ENCODE measurements at regions not wholly inside any gene's neighbourhood (a gene's known extent, or its start where the extent isn't known, plus 50 kb on each side); places are given as distances from the start of the nearest gene placed in this dataset.

GRCh38 chr7:110592557-110592956 lies 498.4 kb upstream of the LRRN3 start:
- TF ChIP-seq TRIM28 (IDR thresholded peaks at IDR 0.05; ENCODE audit: borderline replicate concordance, low read length) (no peak), ZNF394 (tag by site-specific recombination; IDR thresholded peaks at IDR 0.05; ENCODE audit: borderline replicate concordance) (no peak)
- H3K36me3 ChIP-seq (ENCODE audit: control insufficient read depth in 2 of 2, insufficient read depth in 1 of 2, low read length in 2 of 2) = no peaks in the 10 kb centered on the region
- H3K4me1 ChIP-seq (ENCODE audit: control insufficient read depth, insufficient read depth, low read length) = no peaks in the 10 kb centered on the region
- no peaks in the 10 kb centered on the region for H3K9me3 ChIP-seq (ENCODE audit: control insufficient read depth, insufficient read depth, low read depth, low read length)
- ChIA-PET CTCF (interaction anchor here (0.5 kb wide), 1 partner anchor 901 kb away, joined by 3 read pairs; no protein-coding TSS in a partner anchor), POLR2A (no interaction called here)
- no peak overlapping the region for H3K27ac ChIP-seq (ENCODE audit: extremely low read depth, low read depth, low read length)
- H3K4me3 ChIP-seq (ENCODE audit: low read depth, low read length) = no peak overlapping the region

- CTCF ChIA-PET = interaction anchor here (0.6 kb wide), 1 partner anchor 1265 kb away, joined by 3 read pairs; no protein-coding TSS in a partner anchor
- Histone ChIP-seq H3K36me3 (ENCODE audit: control insufficient read depth in 2 of 2, insufficient read depth in 1 of 2, low read length in 2 of 2) (no peaks in the 10 kb centered on the region), H3K27ac (ENCODE audit: extremely low read depth, low read depth, low read length) (no peak overlapping the region), H3K4me1 (ENCODE audit: control insufficient read depth, insufficient read depth, low read length) (no peaks in the 10 kb centered on the region), H3K4me3 (ENCODE audit: low read depth, low read length) (no peak overlapping the region), H3K9me3 (ENCODE audit: control insufficient read depth, insufficient read depth, low read depth, low read length) (no peaks in the 10 kb centered on the region)
- POLR2A ChIA-PET = no interaction called here
- no peak for TF ChIP-seq ZNF518A (tag by site-specific recombination; conservative IDR thresholded peaks at IDR 0.05; ENCODE audit: low read depth)
- no peak for TF ChIP-seq ZBTB11 (tag by site-specific recombination; conservative IDR thresholded peaks at IDR 0.05; ENCODE audit: low read depth)
- TF ChIP-seq ZNF221 (tag by site-specific recombination; IDR thresholded peaks at IDR 0.05; ENCODE audit: borderline replicate concordance) = no peak
- TF ChIP-seq ZNF639 (tag by site-specific recombination; IDR thresholded peaks at IDR 0.05) = no peak
- TF ChIP-seq, protein P1, sequence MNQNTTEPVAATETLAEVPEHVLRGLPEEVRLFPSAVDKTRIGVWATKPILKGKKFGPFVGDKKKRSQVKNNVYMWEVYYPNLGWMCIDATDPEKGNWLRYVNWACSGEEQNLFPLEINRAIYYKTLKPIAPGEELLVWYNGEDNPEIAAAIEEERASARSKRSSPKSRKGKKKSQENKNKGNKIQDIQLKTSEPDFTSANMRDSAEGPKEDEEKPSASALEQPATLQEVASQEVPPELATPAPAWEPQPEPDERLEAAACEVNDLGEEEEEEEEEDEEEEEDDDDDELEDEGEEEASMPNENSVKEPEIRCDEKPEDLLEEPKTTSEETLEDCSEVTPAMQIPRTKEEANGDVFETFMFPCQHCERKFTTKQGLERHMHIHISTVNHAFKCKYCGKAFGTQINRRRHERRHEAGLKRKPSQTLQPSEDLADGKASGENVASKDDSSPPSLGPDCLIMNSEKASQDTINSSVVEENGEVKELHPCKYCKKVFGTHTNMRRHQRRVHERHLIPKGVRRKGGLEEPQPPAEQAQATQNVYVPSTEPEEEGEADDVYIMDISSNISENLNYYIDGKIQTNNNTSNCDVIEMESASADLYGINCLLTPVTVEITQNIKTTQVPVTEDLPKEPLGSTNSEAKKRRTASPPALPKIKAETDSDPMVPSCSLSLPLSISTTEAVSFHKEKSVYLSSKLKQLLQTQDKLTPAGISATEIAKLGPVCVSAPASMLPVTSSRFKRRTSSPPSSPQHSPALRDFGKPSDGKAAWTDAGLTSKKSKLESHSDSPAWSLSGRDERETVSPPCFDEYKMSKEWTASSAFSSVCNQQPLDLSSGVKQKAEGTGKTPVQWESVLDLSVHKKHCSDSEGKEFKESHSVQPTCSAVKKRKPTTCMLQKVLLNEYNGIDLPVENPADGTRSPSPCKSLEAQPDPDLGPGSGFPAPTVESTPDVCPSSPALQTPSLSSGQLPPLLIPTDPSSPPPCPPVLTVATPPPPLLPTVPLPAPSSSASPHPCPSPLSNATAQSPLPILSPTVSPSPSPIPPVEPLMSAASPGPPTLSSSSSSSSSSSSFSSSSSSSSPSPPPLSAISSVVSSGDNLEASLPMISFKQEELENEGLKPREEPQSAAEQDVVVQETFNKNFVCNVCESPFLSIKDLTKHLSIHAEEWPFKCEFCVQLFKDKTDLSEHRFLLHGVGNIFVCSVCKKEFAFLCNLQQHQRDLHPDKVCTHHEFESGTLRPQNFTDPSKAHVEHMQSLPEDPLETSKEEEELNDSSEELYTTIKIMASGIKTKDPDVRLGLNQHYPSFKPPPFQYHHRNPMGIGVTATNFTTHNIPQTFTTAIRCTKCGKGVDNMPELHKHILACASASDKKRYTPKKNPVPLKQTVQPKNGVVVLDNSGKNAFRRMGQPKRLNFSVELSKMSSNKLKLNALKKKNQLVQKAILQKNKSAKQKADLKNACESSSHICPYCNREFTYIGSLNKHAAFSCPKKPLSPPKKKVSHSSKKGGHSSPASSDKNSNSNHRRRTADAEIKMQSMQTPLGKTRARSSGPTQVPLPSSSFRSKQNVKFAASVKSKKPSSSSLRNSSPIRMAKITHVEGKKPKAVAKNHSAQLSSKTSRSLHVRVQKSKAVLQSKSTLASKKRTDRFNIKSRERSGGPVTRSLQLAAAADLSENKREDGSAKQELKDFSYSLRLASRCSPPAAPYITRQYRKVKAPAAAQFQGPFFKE (tag by site-specific recombination; IDR thresholded peaks at IDR 0.05; ENCODE audit: borderline replicate concordance) = no peak
- TF ChIP-seq HOXA7 (CRISPR knock-in tag; IDR thresholded peaks at IDR 0.05; ENCODE audit: borderline replicate concordance) = no peak
- TF ChIP-seq ZIC2 (tag by site-specific recombination; IDR thresholded peaks at IDR 0.05) = no peak
- no peak for TF ChIP-seq SALL2 (tag by site-specific recombination; IDR thresholded peaks at IDR 0.05; ENCODE audit: borderline replicate concordance)
- TF ChIP-seq ZBTB20 (tag by site-specific recombination; IDR thresholded peaks at IDR 0.05) = no peak
- TF ChIP-seq ZFP41 (tag by site-specific recombination; IDR thresholded peaks at IDR 0.05; ENCODE audit: borderline replicate concordance) = no peak
- TF ChIP-seq TSHZ1 (tag by site-specific recombination; IDR thresholded peaks at IDR 0.05; ENCODE audit: borderline replicate concordance) = no peak
- TF ChIP-seq ZNF549 (tag by site-specific recombination; IDR thresholded peaks at IDR 0.05) = no peak
- TF ChIP-seq TRIM28 (IDR thresholded peaks at IDR 0.05; ENCODE audit: borderline replicate concordance, low read length) = no peak
Measured at GRCh38 chr7:110593355-110593754, 497.6 kb upstream of the LRRN3 start.
